ENCODE measurements at regions not wholly inside any gene's neighbourhood (a gene's known extent, or its start where the extent isn't known, plus 50 kb on each side); places are given as distances from the start of the nearest gene placed in this dataset.

- WGBS, 2 donors, result 65 to 68% methylated on average over 7 of the region's 7 CpGs
- H3K27ac ChIP-seq (ENCODE audit: low read depth in 1 of 2, low read length in 1 of 2), result no peak overlapping the region
- H3K4me3 ChIP-seq, result no peak overlapping the region
- no peak for ATAC-seq (ENCODE audit: insufficient read depth, low FRiP score)
- H3K36me3 ChIP-seq (ENCODE audit: control insufficient read depth in 4 of 4, insufficient read depth in 4 of 4, low read length in 4 of 4), result no peaks in the 10 kb centered on the region
- peaks cover 0 to 1% (median 0%) of the 10 kb centered on the region in 5 donors for H3K4me1 ChIP-seq (ENCODE audit: control insufficient read depth in 5 of 5, insufficient read depth in 5 of 5, low read length in 5 of 5)
- no peaks in the 10 kb centered on the region for H3K27me3 ChIP-seq (ENCODE audit: control insufficient read depth in 3 of 3, insufficient read depth in 3 of 3, low read length in 2 of 3)
- TF ChIP-seq CTCF (IDR thresholded peaks at IDR 0.05; ENCODE audit: control extremely low read depth, extremely low read depth), result no peak
- H3K9ac ChIP-seq (ENCODE audit: insufficient read depth in 1 of 2, low read length in 2 of 2), result no peak overlapping the region
- H3K9me3 ChIP-seq (ENCODE audit: control insufficient read depth in 4 of 4, insufficient read depth in 3 of 4, low read length in 3 of 4), result no peaks in the 10 kb centered on the region
- DNase-seq, result no peak
Measured at GRCh38 chr6:14372734-14373489, 255.3 kb downstream of the CD83 start.

- no peak for DNase-seq
- no peak for TF ChIP-seq CTCF (IDR thresholded peaks at IDR 0.05; ENCODE audit: control extremely low read depth, extremely low read depth)
Measured at GRCh38 chr6:14373648-14374437, 256.3 kb downstream of the CD83 start.

GRCh38 chr6:14375930-14376329 lies 258.4 kb downstream of the CD83 start:
- no peak overlapping the region for H3K9ac ChIP-seq (ENCODE audit: insufficient read depth in 1 of 2, low read length in 2 of 2)
- no peaks in the 10 kb centered on the region for H3K27me3 ChIP-seq (ENCODE audit: control insufficient read depth in 3 of 3, insufficient read depth in 3 of 3, low read length in 2 of 3)
- DNase-seq (no peak), ATAC-seq (ENCODE audit: insufficient read depth, low FRiP score) (no peak)
- peaks cover 0 to 2% (median 0%) of the 10 kb centered on the region in 4 donors for H3K9me3 ChIP-seq (ENCODE audit: control insufficient read depth in 4 of 4, insufficient read depth in 3 of 4, low read length in 3 of 4)
- TF ChIP-seq CTCF (IDR thresholded peaks at IDR 0.05; ENCODE audit: control extremely low read depth, extremely low read depth), result no peak
- no peaks in the 10 kb centered on the region for H3K36me3 ChIP-seq (ENCODE audit: control insufficient read depth in 4 of 4, insufficient read depth in 4 of 4, low read length in 4 of 4)
- H3K4me3 ChIP-seq, result no peak overlapping the region
- peaks cover 0 to 1% (median 0%) of the 10 kb centered on the region in 5 donors for H3K4me1 ChIP-seq (ENCODE audit: control insufficient read depth in 5 of 5, insufficient read depth in 5 of 5, low read length in 5 of 5)
- no peak overlapping the region for H3K27ac ChIP-seq (ENCODE audit: low read depth in 1 of 2, low read length in 1 of 2)
- 17 to 42% methylated on average over 1 of the region's 1 CpG for WGBS, 2 donors

More at GRCh38 chr6:14373648-14374437, 256.3 kb downstream of the CD83 start:
- no peaks in the 10 kb centered on the region for H3K36me3 ChIP-seq (ENCODE audit: control insufficient read depth in 4 of 4, insufficient read depth in 4 of 4, low read length in 4 of 4)
- WGBS, 2 donors, result 84 to 92% methylated on average over 7 of the region's 7 CpGs
- no peak overlapping the region for H3K27ac ChIP-seq (ENCODE audit: low read depth in 1 of 2, low read length in 1 of 2)
- H3K9me3 ChIP-seq (ENCODE audit: control insufficient read depth in 4 of 4, insufficient read depth in 3 of 4, low read length in 3 of 4), result peaks cover 0 to 2% (median 0%) of the 10 kb centered on the region in 4 donors
- peaks cover 0 to 1% (median 0%) of the 10 kb centered on the region in 5 donors for H3K4me1 ChIP-seq (ENCODE audit: control insufficient read depth in 5 of 5, insufficient read depth in 5 of 5, low read length in 5 of 5)
- no peak overlapping the region for H3K9ac ChIP-seq (ENCODE audit: insufficient read depth in 1 of 2, low read length in 2 of 2)
- no peaks in the 10 kb centered on the region for H3K27me3 ChIP-seq (ENCODE audit: control insufficient read depth in 3 of 3, insufficient read depth in 3 of 3, low read length in 2 of 3)
- no peak overlapping the region for H3K4me3 ChIP-seq
- no peak for ATAC-seq (ENCODE audit: insufficient read depth, low FRiP score)
